ENCODE measurements at regions not wholly inside any gene's neighbourhood (a gene's known extent, or its start where the extent isn't known, plus 50 kb on each side); places are given as distances from the start of the nearest gene placed in this dataset.

DNA sequence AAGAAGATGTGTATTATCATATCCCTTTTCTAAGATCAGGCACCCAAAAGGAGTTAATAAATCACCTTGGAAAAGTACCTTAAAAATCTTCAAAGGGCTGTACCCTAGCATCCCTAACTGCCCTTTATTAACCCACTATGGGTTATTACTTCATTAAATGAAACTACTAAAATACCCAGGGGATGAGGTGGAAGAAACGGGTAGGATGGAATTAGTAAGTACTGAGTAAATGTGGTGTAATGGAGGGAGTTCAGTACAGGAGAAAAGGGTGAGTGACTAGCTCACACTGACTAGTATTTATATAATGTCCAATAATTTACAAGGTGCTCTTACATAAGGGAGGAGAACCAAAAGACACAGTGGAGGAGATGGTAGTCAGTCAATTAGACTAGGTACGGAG, 51.0 kb upstream of the RASGEF1B start:
- DNase-seq: no peak

DNA sequence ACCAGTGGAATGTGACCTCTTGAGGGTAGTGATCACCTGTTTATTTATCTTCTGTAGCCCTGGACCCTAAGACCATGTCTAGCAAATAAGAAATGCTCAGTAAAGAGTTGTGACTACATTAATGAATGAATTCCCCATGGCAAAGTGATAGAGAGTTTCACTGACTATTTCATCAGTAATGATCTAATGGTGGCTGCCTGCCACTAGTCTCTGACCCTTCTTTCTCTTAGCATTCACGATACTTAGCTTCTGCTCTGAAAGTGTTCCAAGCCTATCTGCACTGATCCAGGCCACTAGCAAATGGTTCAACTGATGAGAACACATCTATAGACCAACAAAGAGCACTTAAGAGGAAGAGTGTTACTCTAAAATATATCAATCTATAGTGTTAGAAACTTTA, 50.0 kb upstream of the RASGEF1B start:
- DNase-seq: no peak

Measured in NCI-H446 (cell line).